GM18907 (cell line): ENCODE measurements at regions not wholly inside any gene's neighbourhood (a gene's known extent, or its start where the extent isn't known, plus 50 kb on each side); places are given as distances from the start of the nearest gene placed in this dataset.

Experiments
- ATAC-seq: cut with Tn5 transposase; IDR thresholded peaks from one replicate; pipeline ENCODE4 v1.9.1; 2021; ENCODE audit warnings: mild to moderate bottlenecking, moderate library complexity; ENCODE audit not compliant: unreplicated experiment

DNA sequence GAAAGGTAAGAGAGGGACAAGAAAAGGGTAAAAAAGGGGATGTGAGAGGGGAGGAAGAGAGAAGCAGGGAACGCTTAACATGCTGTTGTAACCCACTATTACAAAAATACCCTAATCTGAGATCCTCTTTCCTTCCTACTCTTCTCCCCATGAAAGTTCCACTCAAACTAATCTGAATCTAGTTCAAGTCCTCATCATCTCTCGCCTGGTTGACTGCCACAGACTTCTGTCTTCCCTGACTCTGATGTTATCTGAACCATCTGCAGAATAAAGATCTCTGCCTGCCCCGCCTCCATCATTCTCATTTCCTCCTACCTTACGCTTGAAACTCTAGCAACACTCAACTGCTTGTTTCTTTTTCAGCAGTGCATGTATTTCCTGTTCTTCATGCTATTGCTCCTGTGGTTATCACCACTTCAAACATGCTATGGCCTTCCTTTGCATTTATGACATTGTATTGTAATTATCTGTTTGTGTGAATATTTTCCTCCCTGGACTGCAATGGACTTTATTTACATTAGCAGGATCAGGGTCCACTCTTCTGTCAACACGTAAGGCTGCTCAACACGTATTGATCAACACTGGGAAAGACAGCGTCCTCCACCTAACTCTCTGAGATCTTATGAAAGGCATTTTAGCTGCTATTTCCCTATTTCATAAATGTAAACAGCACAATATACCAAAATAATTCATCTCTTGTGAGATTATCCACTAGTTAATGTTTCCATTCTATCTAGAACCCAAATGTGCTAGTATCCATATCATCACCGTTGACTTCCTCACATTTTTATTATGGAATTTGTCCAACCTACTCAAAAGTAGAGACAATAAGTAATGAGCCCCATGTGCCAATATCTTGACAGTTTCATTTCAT, 215.5 kb upstream of the USP25 start:
- peak; percentile 99 for ATAC-seq

DNA sequence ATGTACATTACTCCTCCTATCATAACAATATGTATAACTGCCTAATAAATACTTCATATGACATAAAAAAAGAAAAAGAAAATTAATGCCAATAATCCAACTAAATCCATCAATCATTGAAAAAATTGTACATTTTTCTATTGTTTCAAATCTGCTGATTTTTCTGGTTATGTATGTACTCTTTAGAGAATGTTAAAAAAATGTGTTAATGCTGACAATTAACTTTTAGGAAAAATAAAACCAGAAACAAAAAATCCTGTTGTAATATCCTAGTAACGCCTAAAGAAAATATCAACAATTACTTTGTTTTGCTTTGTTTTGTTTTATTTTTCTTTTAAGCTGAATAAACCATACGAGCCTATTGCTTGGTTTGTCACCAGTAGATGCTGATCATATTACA, 213.9 kb upstream of the USP25 start:
- ATAC-seq: no peak

- ATAC-seq: no peak
Measured at GRCh38 chr21:15517394-15517793, 212.4 kb upstream of the USP25 start.

DNA sequence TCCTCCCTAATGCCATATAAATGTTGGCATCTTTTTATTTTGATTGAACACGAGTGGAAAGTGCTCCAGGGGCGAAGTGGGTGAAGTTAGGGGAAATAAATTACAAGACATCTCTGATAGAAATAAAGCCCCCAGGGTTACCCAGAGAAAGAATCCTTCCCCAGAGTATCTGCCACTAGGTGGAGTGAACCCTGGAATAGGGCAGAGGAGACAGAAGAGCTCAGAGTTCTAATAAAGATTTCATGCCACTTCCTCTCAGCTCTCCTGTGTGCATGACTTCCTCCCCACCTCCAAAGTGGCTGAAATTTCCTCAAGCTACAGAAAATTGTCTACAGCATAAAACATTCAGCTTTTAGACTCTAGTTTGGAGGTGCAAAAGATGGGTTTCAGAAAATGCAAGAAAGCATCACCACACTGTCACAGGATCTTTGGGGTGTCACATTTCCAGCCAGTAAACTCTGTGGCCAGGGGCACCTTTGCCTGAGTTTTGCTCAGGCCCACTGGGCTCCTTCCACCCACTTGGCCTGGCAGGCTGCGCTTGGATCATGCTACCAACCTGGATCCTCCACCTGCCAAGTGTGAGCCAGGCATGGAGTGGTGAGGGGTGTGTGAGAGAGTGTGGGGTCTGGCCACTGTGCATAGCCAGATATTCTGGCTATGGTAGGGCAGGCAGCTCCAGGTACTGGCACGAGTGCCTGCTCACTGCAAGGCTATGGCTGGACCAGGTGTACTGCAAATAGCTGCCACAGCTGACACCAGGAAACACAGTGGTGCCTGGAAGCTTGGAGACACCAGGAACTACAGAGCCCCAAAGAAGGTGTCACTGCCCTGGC, 208.8 kb upstream of the USP25 start:
- no peak for ATAC-seq

DNA sequence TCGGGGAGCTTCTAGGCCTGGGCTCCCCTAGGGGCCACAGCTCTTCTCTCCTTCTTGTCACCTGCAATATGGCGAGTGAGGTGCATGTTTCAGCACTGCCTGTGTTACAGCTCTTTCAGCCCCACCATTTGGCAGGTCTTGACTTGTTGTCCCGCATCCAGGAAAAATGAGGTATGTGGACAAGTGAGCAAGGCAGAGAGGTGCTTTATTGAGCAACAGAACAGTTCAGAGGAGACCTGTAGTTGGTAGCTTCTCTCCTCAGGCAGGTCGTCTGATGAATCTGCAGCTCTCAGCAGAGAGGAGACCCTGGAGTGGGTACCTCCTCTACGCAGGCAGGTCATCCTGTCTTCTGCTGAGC, 208.2 kb upstream of the USP25 start:
- no peak for ATAC-seq

- no peak for ATAC-seq
Measured at GRCh38 chr21:15522148-15522547, 207.6 kb upstream of the USP25 start.

- ATAC-seq: no peak
Measured at GRCh38 chr21:15524855-15525254, 204.9 kb upstream of the USP25 start.

GRCh38 chr21:15526798-15527197, 203.0 kb upstream of the USP25 start:
- ATAC-seq: no peak

DNA sequence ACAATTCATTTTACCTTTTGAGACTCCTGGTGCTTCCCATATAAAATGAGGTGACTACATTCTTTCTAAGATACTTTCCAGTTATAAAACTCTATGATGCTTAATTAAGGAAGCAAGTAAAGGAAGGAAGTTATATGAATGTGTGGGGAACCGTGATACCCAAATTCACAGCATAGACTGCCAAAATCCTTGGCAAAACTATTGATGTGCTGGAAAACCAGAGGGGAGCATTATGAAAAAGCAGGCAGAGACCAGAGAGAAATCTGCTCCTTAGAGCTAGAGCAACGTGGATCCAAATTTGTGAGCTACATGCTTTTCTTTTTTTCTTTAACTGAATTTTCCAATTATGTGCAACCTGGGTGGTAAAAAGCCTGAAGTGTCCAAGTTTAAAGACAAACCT, 201.4 kb upstream of the USP25 start:
- ATAC-seq: no peak

DNA sequence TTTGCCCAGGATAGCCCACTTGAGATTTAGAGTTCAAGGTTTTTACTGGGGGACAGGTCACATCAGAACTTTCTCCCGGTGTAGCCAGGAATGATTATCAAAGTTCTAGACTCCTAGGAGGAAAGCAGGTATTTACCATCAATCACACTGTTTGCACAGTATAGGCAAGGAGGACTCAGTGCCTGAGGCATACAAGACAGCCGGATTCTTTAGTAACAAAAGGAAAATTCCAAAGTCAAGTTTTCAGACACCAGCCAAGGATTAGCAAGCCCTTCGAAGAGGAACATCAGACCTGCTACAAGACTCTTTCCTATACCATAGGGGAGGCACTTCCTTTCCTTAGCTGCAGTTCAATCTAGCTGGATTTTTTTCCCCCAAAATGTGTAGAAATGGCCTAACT, 197.8 kb upstream of the USP25 start:
- no peak for ATAC-seq

DNA sequence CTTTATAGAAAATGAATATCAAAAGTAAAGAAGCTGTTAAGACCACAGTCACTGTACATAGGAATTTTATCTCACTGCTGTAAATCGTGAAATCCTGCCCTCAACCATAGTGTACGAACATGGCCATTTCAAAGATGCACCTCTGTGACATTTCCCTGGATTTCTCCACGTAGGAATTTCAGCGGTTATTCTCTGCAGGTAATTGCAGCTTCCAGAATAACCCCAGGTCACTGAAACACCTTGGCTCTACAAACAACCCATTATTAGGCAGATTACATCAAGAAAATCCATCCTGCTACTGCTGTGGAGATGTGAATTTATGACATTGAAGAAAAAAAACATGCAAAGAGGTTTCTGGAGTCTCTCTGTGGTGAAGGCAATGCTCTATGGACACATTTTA, 196.2 kb upstream of the USP25 start:
- ATAC-seq: no peak

GRCh38 chr21:15534450-15534886, 195.3 kb upstream of the USP25 start:
- ATAC-seq: no peak

- ATAC-seq: no peak
Measured at GRCh38 chr21:15539376-15539775, 190.4 kb upstream of the USP25 start.

DNA sequence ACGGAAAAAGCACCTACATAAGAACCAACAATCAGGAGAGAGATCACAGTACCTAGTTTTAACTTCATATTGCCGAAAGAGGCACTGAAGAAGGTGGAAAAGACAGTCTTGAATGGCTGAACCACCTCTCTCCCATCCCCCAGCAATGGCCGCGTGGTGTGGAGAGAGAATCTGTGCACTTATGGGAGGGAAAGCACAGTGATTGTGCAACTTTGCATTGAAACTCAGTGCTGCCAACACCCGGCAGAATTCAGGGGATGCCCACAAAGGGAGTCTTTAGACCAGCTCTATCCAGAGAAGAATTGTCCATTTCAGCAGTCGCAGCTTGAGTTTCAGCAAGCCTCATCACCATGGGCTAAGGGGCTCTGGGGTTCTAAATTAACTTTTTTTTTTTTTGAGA, 186.3 kb upstream of the USP25 start:
- no peak for ATAC-seq

DNA sequence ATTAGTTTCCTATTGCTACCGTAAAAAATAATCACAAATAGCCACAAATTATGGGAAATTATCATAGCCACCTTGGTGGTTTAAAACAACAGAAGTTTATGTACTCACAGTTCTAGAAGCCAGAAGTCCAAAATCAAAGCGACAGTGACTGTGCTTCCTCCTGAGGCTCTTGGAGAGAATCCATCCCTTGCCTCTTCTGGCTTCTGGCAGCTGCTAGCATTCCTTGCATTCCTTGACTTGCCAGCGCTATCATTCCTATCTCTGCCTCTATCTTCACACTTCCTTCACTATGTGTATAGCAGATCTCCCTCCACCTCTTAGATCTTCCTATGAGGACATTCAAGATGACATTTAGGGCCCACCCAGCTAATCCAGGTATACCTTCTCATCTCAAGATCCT, 180.1 kb upstream of the USP25 start:
- ATAC-seq: no peak

DNA sequence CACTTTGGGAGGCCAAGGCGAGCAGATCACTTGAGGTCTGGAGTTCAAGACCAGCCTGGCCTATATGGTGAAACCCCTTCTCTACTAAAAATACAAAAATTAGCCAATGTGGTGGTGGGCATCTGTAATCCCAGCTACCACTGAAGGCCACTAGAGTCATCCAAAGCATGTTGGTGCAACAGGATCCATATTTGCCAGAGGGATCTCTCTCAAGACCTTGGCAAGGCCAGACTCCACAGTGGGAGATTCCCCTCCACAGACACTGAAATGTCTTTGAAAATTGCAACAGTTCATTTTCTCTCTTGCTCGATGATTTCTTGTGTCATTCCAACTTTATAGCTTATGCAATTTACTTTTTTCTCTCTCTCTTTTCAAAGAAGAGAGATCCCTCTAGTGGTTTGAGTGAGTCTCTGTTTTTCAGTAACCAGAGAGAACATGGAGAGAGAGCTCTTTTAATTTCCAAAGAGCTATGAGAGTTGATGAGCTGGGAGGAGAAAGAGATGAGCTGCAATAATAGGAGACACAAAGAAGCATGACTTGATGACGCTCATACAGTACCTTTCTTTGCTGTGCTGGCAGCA, 176.8 kb upstream of the USP25 start:
- ATAC-seq: no peak

DNA sequence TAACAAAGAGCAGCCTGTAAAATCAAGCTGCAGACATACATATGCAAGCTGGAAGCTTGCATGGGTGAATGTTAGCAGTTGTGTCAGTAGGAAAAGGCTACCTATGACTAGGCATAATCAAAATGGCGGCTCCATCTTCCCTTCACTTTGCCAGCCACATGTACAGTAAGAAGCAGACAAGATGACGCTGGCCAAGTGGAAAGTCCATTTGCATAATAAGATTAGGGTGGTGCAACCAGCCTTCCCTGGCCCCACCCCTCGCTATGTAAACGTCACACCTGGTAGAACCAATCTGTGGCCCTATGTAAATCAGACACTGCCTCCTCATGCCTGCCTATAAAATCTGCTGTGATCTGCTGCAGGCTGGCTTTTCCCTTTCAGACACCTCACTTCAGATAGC, 171.9 kb upstream of the USP25 start:
- ATAC-seq: no peak

- no peak for ATAC-seq
Measured at GRCh38 chr21:15558884-15559283, 170.9 kb upstream of the USP25 start.

DNA sequence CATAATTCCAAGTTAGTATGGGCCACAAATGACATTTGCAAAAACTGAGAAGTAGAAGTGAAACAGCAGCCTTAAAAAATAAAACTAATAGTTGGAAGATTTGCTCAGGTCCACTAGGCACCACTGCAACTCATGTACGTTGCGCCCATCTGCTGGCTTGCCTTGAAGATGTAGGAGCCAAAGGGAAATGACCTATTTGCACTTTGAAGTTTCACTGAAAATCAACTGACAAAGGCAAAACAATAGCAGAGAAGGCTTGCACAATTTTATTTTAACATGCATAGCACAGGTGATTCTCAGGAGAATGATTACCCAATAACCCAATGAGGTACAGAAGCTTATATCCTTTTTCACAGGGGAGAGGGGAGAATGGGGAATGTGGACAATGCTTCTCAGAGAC, 170.1 kb upstream of the USP25 start:
- no peak for ATAC-seq

DNA sequence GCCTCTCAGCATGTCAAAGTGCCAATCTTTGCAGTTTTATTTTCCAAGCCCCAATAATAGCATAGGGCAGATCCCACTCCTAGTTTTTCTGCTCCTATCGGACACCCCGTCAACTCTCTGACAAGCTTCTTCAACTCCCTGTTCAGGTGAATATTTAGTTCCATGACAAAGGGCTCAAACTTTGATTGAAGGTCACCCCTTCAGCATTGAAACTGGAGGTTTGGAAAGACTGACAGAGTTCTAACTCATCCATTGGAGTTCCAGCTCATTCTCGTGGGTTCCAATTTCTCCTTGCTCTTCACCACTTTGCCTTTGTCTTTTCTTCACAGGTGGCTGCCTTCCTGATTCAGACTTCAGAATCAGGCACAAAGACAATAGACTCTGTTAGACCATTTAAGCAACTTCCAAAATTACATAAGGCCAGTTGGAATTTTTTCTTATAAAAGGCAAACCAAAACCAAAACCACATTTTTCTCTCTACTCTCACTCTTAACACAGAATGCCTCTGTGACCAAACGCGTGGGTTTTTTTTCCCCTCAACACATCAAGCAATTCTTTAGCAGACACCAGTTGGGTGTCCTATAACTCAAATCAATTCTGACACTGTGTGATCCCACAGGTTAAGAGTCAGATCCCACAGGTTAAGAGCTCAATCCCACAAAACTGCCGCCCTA, 169.3 kb upstream of the USP25 start:
- ATAC-seq: no peak

DNA sequence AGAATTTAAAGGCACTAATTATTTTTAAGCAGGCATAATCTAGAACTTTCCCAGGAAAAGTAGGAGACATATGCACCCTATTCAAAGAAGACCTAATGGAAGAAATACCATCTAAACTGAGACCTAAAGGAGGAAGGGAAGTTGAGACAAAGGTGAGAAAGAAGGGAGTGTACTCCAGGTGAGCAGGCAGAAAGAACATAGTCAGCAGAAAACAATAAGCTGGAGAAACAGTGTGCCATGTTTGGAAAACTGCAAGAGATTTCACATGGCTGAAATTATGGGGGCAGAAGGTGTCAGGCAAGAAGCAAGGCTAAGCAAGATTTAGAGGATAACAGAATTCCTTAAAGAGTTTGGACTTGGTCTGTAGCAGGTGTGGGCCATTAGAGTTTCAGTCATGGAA, 167.0 kb upstream of the USP25 start:
- ATAC-seq: no peak
